Astrocyte of the cerebellum (primary cell): ENCODE measurements at regions not wholly inside any gene's neighbourhood (a gene's known extent, or its start where the extent isn't known, plus 50 kb on each side); places are given as distances from the start of the nearest gene placed in this dataset.

Experiments used
- DNase-seq: peaks from one replicate; pipeline ENCODE4 v3.0.0-alpha.2; 2011; ENCODE audit warnings: low read depth
- H3K4me3 ChIP-seq: 2 replicates; pipeline ENCODE4 v1.5.1; 2011; ENCODE audit warnings: mild to moderate bottlenecking, low read depth, low read length, moderate library complexity
- in situ Hi-C: cut with HindIII; loops from 2 replicates; pipeline ENCODE4 v1.10.0; 2017; ENCODE audit warnings: low sequenced_read_pairs
- TF ChIP-seq, protein P1 (sequence below): IDR thresholded peaks from 2 replicates; pipeline ENCODE4 v1.5.1; 2012; ENCODE audit warnings: low read length, low read depth, moderate library complexity, mild to moderate bottlenecking; ENCODE audit errors: missing control alignments

DNA sequence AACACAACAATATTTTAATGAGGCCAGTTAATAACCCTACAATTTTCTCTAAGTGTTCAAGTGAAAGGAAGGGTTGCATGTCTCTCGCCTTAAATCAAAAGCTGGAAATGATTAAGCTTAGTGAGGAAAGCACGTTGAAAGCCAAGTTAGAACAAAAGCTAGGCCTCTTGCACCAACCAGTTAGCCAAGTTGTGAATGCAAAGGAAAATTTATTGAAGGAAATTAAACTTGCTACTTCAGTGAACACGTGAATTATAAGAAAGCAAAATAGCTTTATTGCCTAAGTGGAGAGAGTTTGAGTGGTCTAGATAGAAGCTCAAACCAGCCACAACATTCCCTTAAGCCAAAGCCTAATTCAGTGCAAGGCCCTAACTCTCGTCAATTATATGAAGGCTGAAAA is 135.6 kb downstream of the DUSP10 start:
- no peak overlapping the region for H3K4me3 ChIP-seq
- in situ Hi-C loops, result no loop called here
- TF ChIP-seq, protein P1, sequence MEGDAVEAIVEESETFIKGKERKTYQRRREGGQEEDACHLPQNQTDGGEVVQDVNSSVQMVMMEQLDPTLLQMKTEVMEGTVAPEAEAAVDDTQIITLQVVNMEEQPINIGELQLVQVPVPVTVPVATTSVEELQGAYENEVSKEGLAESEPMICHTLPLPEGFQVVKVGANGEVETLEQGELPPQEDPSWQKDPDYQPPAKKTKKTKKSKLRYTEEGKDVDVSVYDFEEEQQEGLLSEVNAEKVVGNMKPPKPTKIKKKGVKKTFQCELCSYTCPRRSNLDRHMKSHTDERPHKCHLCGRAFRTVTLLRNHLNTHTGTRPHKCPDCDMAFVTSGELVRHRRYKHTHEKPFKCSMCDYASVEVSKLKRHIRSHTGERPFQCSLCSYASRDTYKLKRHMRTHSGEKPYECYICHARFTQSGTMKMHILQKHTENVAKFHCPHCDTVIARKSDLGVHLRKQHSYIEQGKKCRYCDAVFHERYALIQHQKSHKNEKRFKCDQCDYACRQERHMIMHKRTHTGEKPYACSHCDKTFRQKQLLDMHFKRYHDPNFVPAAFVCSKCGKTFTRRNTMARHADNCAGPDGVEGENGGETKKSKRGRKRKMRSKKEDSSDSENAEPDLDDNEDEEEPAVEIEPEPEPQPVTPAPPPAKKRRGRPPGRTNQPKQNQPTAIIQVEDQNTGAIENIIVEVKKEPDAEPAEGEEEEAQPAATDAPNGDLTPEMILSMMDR, result no peak
- DNase-seq, result no peak

DNA sequence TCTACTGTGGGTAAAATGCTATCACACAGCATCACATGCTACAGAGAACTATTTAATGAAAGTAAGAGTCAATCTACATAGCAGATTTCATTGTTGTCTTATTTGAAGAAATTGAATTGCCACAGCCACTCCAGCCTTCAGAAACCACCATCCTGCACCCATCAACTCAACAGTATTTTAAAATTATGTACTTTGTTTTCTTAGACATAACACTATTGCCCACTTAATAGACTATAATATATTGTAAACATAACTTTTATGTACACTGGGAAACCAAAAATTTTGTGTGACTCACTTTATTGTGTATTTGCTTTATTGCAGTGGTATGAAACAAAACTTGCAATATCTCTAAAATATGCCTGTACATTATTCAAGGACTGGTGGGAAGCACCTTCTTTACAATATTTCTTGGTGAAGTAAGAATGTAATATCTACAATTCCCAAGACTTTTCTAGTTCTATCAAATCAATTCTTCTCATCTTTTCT is 133.0 kb downstream of the DUSP10 start:
- TF ChIP-seq, protein P1, result no peak
- in situ Hi-C loops, result no loop called here
- no peak overlapping the region for H3K4me3 ChIP-seq
- no peak for DNase-seq

DNA sequence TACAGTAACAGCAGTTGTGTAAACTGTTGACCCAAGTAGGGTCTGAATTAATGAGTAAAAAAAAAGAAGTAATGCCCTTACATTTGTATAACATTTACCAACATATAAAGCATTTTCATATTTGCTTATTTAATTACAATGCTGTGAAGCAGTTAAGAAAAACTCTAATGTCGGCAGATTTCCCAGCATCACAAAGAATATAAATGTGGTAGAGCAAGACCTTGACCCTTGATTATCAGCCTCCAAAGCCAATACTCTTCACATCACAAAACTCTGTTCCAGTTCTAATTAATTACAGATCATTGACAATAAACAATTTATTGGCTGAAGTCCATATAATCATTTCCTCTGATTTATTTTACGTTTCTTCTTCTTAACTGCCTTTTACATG is 130.2 kb downstream of the DUSP10 start:
- in situ Hi-C loops, result no loop called here
- DNase-seq, result no peak
- TF ChIP-seq, protein P1, result no peak
- no peak overlapping the region for H3K4me3 ChIP-seq

DNA sequence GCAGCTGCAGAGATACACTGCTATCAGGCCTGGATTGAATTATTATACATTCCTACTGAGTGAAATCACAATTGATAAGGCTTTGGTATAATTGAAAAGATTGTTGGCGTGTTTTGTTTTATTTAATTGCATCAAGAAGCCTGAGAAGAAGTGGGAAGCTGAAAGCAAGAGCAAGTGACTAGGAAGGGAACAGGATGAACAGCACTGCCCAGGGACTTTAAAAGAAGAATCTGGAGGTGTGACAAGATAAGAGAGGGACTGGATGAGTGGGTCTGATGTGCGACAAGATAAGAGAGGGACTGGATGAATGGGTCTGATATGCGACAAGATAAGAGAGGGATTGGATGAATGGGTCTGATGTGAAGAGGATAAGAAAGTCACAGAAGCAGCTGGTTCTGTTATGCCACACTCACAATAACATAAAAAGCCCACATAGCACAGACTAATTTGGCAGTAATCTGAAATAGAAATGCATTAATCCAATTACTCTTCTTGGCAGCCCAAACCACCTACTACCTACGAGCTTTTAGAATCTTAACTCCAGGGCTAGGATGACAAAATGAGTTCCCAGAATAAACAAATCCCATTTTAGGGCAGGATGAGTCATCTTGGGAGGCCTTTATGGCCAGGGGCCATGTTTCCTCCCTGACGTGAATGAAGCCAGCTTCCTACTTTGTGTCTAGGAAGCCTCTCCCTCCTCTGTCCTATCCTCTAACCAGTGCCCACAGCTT is 129.7 kb downstream of the DUSP10 start:
- TF ChIP-seq, protein P1, result no peak
- DNase-seq, result peak; percentile 74
- no peak overlapping the region for H3K4me3 ChIP-seq
- in situ Hi-C loops, result no loop called here

DNA sequence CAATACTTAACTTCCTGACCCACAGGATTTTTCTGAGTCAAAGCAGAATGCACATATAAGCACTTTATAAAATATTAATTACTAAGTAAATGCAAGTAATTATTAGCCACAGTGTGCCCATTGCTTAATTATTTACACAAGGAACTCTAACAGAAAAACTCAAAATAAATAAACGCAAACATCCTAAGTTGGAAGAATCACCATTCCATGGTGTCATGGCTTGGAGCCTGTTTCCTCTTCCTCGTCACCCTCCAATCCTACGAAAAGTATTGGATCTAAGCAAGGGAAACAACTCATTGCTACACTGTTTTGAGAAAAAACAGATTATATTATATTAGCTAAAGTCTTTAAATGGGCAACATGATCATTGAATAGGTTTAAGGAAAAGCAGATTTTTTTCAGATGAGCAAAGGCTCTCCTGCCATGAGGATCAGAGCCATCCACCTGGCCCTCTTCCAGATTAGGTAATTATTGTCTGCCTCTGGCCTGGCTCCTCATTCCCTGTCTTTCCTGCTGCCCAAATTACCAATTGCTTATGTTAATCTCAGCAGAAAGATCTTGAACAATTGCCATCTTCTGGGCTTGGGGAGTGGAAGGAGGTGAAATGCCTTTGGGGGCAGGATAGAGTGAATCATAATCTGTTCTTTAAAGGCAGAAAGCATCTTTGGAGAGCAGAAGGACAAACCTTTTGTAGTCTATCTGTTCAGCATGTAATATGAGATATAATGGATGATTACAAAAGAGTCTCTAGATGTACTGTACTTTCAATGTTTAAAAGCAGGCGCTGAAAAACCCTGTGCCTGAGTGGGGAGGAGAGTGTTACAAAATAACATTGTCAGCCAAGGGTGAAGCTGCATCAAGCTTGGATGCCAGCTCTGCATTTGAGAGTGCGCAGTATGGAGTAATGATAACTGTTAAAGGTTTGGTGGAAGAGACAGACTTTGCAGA is 121.2 kb downstream of the DUSP10 start:
- H3K4me3 ChIP-seq, result no peak overlapping the region
- no peak for DNase-seq
- TF ChIP-seq, protein P1, result no peak
- in situ Hi-C loops, result no loop called here

DNA sequence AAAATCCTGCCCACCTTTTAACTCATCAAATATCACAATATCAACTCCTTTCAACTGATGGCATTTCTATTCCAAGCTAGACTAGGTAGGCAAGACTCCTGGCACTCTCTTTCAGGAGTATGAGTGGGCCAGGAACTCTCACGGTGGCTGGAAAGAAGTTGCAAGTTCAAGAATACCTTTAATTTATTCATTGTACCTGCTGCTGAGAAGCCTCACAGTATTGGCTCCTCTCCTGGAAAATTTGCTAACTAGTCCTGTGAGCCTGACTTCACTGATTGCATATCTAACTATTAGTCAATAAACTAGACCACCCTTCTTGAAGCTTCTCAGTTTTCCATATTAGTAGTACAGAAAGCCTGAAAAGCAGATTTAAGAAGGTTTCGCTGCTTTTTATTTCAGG is 120.2 kb downstream of the DUSP10 start:
- H3K4me3 ChIP-seq, result no peak overlapping the region
- in situ Hi-C loops, result no loop called here
- no peak for DNase-seq
- TF ChIP-seq, protein P1, result no peak
